HFF-Myc (cell line): ENCODE measurements at regions not wholly inside any gene's neighbourhood (a gene's known extent, or its start where the extent isn't known, plus 50 kb on each side); places are given as distances from the start of the nearest gene placed in this dataset.
"Not testable (repeated sequence)": the region's sequence is repeated elsewhere in the genome, so short reads cannot be mapped to it uniquely, and the experiment has no call there.

ENCODE experiments used
- DNase-seq: peaks from one replicate; pipeline ENCODE4 v3.0.0-alpha.2; 2011; ENCODE audit warnings: low read depth; ENCODE audit errors: extremely low read depth
- H3K4me3 ChIP-seq: replicated peaks from 2 replicates; pipeline ENCODE4 v1.5.1; 2011; ENCODE audit warnings: low read depth, mild to moderate bottlenecking, control low read depth, low read length
- CTCF ChIP-seq: IDR thresholded peaks from 2 replicates; pipeline ENCODE4 v1.5.1; 2012; ENCODE audit warnings: mild to moderate bottlenecking, low read depth, low read length, control low read depth; ENCODE audit errors: missing control alignments

- H3K4me3 ChIP-seq: no peak overlapping the region
- no peak for DNase-seq
- TF ChIP-seq CTCF: no peak
Observed at GRCh38 chr4:72948080-72948479, 121.4 kb downstream of the COX18 start.

GRCh38 chr4:72945719-72946336 is 123.7 kb downstream of the COX18 start:
- TF ChIP-seq CTCF: no peak
- DNase-seq: no peak
- H3K4me3 ChIP-seq: no peak overlapping the region

- no peak overlapping the region for H3K4me3 ChIP-seq
- no peak for TF ChIP-seq CTCF
- no peak for DNase-seq
Observed at GRCh38 chr4:72942565-72942964, 127.0 kb downstream of the COX18 start.

- no peak overlapping the region for H3K4me3 ChIP-seq
- TF ChIP-seq CTCF: no peak
- no peak for DNase-seq
Observed at GRCh38 chr4:72938516-72938915, 131.0 kb downstream of the COX18 start.

- H3K4me3 ChIP-seq: no peak overlapping the region
- no peak for DNase-seq
- TF ChIP-seq CTCF: no peak
Observed at GRCh38 chr4:72935462-72935861, 134.1 kb downstream of the COX18 start.

GRCh38 chr4:72933029-72933428 is 136.5 kb downstream of the COX18 start:
- TF ChIP-seq CTCF: no peak
- no peak for DNase-seq
- H3K4me3 ChIP-seq: no peak overlapping the region

- no peak overlapping the region for H3K4me3 ChIP-seq
- no peak for TF ChIP-seq CTCF
- no peak for DNase-seq
Observed at GRCh38 chr4:72931346-72931745, 138.2 kb downstream of the COX18 start.

GRCh38 chr4:72929596-72930274 is 139.8 kb downstream of the COX18 start:
- not testable (repeated sequence) for H3K4me3 ChIP-seq, DNase-seq
